ENCODE measurements at regions not wholly inside any gene's neighbourhood (a gene's known extent, or its start where the extent isn't known, plus 50 kb on each side); places are given as distances from the start of the nearest gene placed in this dataset.

- TF ChIP-seq EZH2 (IDR thresholded peaks at IDR 0.05; ENCODE audit: low read length, unreplicated experiment) = no peak
- TF ChIP-seq CTCF (conservative IDR thresholded peaks at IDR 0.05; ENCODE audit: low read depth, low read length) = no peak
These were observed 1070.8 kb downstream of the PCDH18 start for GRCh38 chr4:136461533-136461932.
